ENCODE measurements at regions not wholly inside any gene's neighbourhood (a gene's known extent, or its start where the extent isn't known, plus 50 kb on each side); places are given as distances from the start of the nearest gene placed in this dataset.
"Not testable (repeated sequence)": the region's sequence is repeated elsewhere in the genome, so short reads cannot be mapped to it uniquely, and the experiment has no call there.

DNA sequence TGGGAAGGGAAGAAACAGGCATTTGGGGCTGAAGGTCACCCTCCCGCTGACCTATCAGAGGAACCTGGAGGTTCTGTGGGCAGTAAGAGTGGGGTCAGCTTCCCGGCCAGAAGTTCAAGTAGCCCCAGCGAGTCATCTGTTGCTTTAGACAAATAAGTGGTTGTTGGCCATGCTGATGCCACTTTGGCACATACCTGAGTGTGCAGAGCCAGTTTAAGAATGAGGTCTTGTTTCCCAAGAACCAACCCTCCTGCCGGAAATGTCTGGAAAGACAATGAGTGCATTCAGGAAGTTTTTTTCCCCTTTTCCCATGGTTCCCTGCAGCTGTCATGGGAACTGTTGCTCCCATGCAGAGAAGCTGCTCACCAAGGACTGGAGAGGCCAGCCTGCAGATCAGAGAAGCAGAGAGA lies 166.7 kb downstream of the ZNF621 start:
- no peaks in the 10 kb centered on the region for H3K36me3 Mint-ChIP-seq (ENCODE audit: low read depth)
- Histone ChIP-seq H3K9ac (ENCODE audit: extremely low read depth, low read length, poor library complexity, severe bottlenecking) (no peak overlapping the region), H3K4me1 (ENCODE audit: control insufficient read depth, insufficient read depth, low read length) (peaks cover 4% of the 10 kb centered on the region), H3K4me3 (ENCODE audit: low read length) (no peak overlapping the region), H3K9me3 (ENCODE audit: control insufficient read depth, low read length) (no peaks in the 10 kb centered on the region), H3K36me3 (ENCODE audit: control insufficient read depth, insufficient read depth, low read length) (no peaks in the 10 kb centered on the region), H3K27me3 (ENCODE audit: control insufficient read depth, insufficient read depth, low read length, poor library complexity, severe bottlenecking) (no peaks in the 10 kb centered on the region), H3K27ac (ENCODE audit: low read depth, low read length) (no peak overlapping the region)
- 87 to 91% methylated on average over 3 to 4 of the region's 4 CpGs for WGBS, 2 experiments (ENCODE audit: insufficient coverage in 1 of 2, insufficient read length in 1 of 2)
- no peaks in the 10 kb centered on the region for H3K9me3 Mint-ChIP-seq
- H3K27me3 Mint-ChIP-seq (ENCODE audit: insufficient read depth), result peaks cover 7% of the 10 kb centered on the region
- H3K27ac Mint-ChIP-seq, result no peak overlapping the region
- peaks cover 10% of the 10 kb centered on the region for H3K4me1 Mint-ChIP-seq
- no peak overlapping the region for H3K4me3 Mint-ChIP-seq
- no peak for DNase-seq
- TF ChIP-seq, protein P1, sequence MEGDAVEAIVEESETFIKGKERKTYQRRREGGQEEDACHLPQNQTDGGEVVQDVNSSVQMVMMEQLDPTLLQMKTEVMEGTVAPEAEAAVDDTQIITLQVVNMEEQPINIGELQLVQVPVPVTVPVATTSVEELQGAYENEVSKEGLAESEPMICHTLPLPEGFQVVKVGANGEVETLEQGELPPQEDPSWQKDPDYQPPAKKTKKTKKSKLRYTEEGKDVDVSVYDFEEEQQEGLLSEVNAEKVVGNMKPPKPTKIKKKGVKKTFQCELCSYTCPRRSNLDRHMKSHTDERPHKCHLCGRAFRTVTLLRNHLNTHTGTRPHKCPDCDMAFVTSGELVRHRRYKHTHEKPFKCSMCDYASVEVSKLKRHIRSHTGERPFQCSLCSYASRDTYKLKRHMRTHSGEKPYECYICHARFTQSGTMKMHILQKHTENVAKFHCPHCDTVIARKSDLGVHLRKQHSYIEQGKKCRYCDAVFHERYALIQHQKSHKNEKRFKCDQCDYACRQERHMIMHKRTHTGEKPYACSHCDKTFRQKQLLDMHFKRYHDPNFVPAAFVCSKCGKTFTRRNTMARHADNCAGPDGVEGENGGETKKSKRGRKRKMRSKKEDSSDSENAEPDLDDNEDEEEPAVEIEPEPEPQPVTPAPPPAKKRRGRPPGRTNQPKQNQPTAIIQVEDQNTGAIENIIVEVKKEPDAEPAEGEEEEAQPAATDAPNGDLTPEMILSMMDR (conservative IDR thresholded peaks at IDR 0.05), result no peak

GRCh38 chr3:40695848-40696247 lies 171.1 kb downstream of the ZNF621 start:
- Histone ChIP-seq H3K27ac (ENCODE audit: low read depth, low read length) (no peak overlapping the region), H3K36me3 (ENCODE audit: control insufficient read depth, insufficient read depth, low read length) (no peaks in the 10 kb centered on the region), H3K4me3 (ENCODE audit: low read length) (no peak overlapping the region), H3K4me1 (ENCODE audit: control insufficient read depth, insufficient read depth, low read length) (peaks cover 4% of the 10 kb centered on the region), H3K27me3 (ENCODE audit: control insufficient read depth, insufficient read depth, low read length, poor library complexity, severe bottlenecking) (no peaks in the 10 kb centered on the region), H3K9ac (ENCODE audit: extremely low read depth, low read length, poor library complexity, severe bottlenecking) (no peak overlapping the region), H3K9me3 (ENCODE audit: control insufficient read depth, low read length) (peaks cover 10% of the 10 kb centered on the region)
- Mint-ChIP-seq H3K4me3 (no peak overlapping the region), H3K4me1 (peaks cover 15% of the 10 kb centered on the region), H3K9me3 (peaks cover 17% of the 10 kb centered on the region), H3K27me3 (ENCODE audit: insufficient read depth) (peaks cover 17% of the 10 kb centered on the region), H3K27ac (no peak overlapping the region), H3K36me3 (ENCODE audit: low read depth) (peaks cover 3% of the 10 kb centered on the region)
- WGBS, 2 experiments (ENCODE audit: insufficient coverage in 1 of 2, insufficient read length in 1 of 2), result 80% methylated on average over 2 of the region's 2 CpGs; no CpG with 5 or more reads in 1 of the 2 experiments
- TF ChIP-seq, protein P1 (conservative IDR thresholded peaks at IDR 0.05), result no peak
- no peak for DNase-seq

DNA sequence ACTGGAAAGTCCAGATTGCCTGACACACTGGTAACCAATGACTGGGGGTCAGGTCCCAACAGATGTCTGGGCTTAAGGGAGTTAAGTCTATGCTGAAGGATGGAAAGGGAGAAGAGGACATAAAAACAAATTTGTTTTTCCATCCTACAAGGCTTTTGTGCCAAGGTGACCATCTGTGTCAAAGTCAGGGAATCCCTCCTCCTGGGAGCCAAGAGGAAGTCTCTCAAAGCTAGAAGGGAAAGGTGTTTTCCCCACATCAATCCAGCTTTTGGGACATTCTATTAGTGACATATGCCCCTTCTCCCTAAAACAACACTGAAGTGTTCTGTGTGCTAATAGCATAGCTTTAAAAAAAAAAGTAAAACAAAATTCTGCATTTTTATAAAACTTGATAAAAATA lies 173.9 kb downstream of the ZNF621 start:
- H3K9me3 ChIP-seq (ENCODE audit: control insufficient read depth, low read length), result peaks cover 26% of the 10 kb centered on the region
- not testable (repeated sequence) for H3K36me3 ChIP-seq (ENCODE audit: control insufficient read depth, insufficient read depth, low read length); H3K4me1 ChIP-seq (ENCODE audit: control insufficient read depth, insufficient read depth, low read length); H3K4me3 ChIP-seq (ENCODE audit: low read length); DNase-seq; H3K27ac ChIP-seq (ENCODE audit: low read depth, low read length); H3K27ac Mint-ChIP-seq; H3K4me3 Mint-ChIP-seq; H3K27me3 ChIP-seq (ENCODE audit: control insufficient read depth, insufficient read depth, low read length, poor library complexity, severe bottlenecking); H3K9ac ChIP-seq (ENCODE audit: extremely low read depth, low read length, poor library complexity, severe bottlenecking); H3K36me3 Mint-ChIP-seq (ENCODE audit: low read depth)
- Mint-ChIP-seq H3K4me1 (peaks cover 15% of the 10 kb centered on the region), H3K27me3 (ENCODE audit: insufficient read depth) (peaks cover 13% of the 10 kb centered on the region), H3K9me3 (peaks cover 38% of the 10 kb centered on the region)

DNA sequence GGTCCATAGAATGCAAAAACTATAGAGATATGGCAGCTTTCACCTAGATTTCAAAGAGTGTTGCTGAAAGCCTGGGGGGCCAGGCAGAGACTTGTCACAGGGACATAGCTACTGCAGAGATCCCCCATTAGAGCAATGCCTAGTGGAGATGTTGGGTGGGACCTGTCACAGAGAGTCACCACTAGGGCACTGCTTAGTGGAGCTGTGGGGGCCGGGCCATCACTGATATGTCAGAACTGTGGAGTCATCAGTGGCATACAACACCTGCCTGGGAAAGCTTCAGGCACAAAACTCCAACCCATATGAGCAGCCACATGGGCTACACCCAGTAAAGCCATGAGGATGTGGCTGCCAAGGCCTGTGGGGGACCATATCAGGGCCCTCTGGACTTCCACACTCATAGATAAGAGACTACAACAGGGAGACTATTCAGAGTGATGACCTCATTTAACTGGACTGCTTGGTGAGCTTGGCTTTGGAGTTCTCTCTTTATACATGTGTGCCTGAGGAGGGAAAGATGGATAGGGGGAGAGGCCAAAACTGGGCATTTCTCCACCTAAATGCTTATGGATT lies 176.3 kb downstream of the ZNF621 start:
- no peak overlapping the region for H3K27ac ChIP-seq (ENCODE audit: low read depth, low read length)
- peaks cover 12% of the 10 kb centered on the region for H3K27me3 Mint-ChIP-seq (ENCODE audit: insufficient read depth)
- no peak overlapping the region for H3K4me3 Mint-ChIP-seq
- peaks cover 8% of the 10 kb centered on the region for H3K4me1 Mint-ChIP-seq
- H3K9ac ChIP-seq (ENCODE audit: extremely low read depth, low read length, poor library complexity, severe bottlenecking), result no peak overlapping the region
- no peaks in the 10 kb centered on the region for H3K4me1 ChIP-seq (ENCODE audit: control insufficient read depth, insufficient read depth, low read length)
- no peaks in the 10 kb centered on the region for H3K36me3 ChIP-seq (ENCODE audit: control insufficient read depth, insufficient read depth, low read length)
- H3K4me3 ChIP-seq (ENCODE audit: low read length), result no peak overlapping the region
- no peak for DNase-seq
- no peaks in the 10 kb centered on the region for H3K27me3 ChIP-seq (ENCODE audit: control insufficient read depth, insufficient read depth, low read length, poor library complexity, severe bottlenecking)
- peaks cover 46% of the 10 kb centered on the region for H3K9me3 Mint-ChIP-seq
- no peak overlapping the region for H3K27ac Mint-ChIP-seq
- peaks cover 3% of the 10 kb centered on the region for H3K36me3 Mint-ChIP-seq (ENCODE audit: low read depth)
- 80 to 81% methylated on average over 1 of the region's 1 CpG for WGBS, 2 experiments (ENCODE audit: insufficient coverage in 1 of 2, insufficient read length in 1 of 2)
- H3K9me3 ChIP-seq (ENCODE audit: control insufficient read depth, low read length), result peaks cover 26% of the 10 kb centered on the region
- TF ChIP-seq, protein P1 (conservative IDR thresholded peaks at IDR 0.05), result no peak

All from endodermal cell (in vitro differentiated cells).